Left lung (tissue), 4 donors: ENCODE measurements at regions not wholly inside any gene's neighbourhood (a gene's known extent, or its start where the extent isn't known, plus 50 kb on each side); places are given as distances from the start of the nearest gene placed in this dataset.
A peak's percentile ranks its signal among the peaks of the same experiment; 100 is the strongest.

Experiments
- ATAC-seq: fragments of 200-7000 bp; cut with Tn5 transposase; one replicate; pipeline ENCODE4 v1.9.1; 2020; ENCODE audit warnings: moderate library complexity
- DNase-seq, 4 donors: peaks; one replicate each; pipeline ENCODE4 v3.0.0-alpha.2; 2013 to 2020
- H3K27ac ChIP-seq, 2 donors: fragments of 200-600 bp; sonication (generic) in 1 of 2; one replicate each; pipeline versions ENCODE4 v1.5.0 to v1.8.0; 2020 to 2021
- H3K27me3 ChIP-seq, 2 donors: fragments of 200-600 bp; sonication (generic) in 1 of 2; one replicate each; pipeline versions ENCODE4 v1.5.0 to v1.8.0; 2020 to 2021
- H3K36me3 ChIP-seq, 2 donors: fragments of 200-600 bp; sonication (generic) in 1 of 2; one replicate each; pipeline versions ENCODE4 v1.5.0 to v1.8.0; 2020 to 2021
- H3K4me1 ChIP-seq, 2 donors: fragments of 200-600 bp; one replicate each; pipeline ENCODE4 v1.8.0; 2021
- H3K4me3 ChIP-seq, 2 donors: fragments of 200-600 bp; sonication (generic) in 1 of 2; one replicate each; pipeline versions ENCODE4 v1.5.0 to v1.8.0; 2020 to 2021; ENCODE audit warnings: mild to moderate bottlenecking in 1 of 2
- H3K9me3 ChIP-seq, 2 donors: fragments of 200-600 bp; sonication (generic) in 1 of 2; one replicate each; pipeline versions ENCODE4 v1.5.0 to v1.8.0; 2020 to 2021
- intact Hi-C, 2 donors: fragments of 100-400 bp; cut with DNase I; formaldehyde crosslinking; loops; one replicate each; pipeline versions ENCODE4 v1.11.2 to v1.14.2; 2022
- TF ChIP-seq, protein P1 (sequence below), 2 donors: fragments of 200-600 bp; sonication (generic) in 1 of 2; IDR thresholded peaks; one replicate each; pipeline versions ENCODE4 v1.5.0 to v1.8.0; 2021; ENCODE audit warnings: antibody characterized with exemption in 2 of 2
- donor health status: DM: no; HTN: yes; CAD: no.
- donor health status: DM: no; HTN: no; CAD: no.

- no peaks in the 10 kb centered on the region for H3K36me3 ChIP-seq
- intact Hi-C loops, result no loop called here
- TF ChIP-seq, protein P1, sequence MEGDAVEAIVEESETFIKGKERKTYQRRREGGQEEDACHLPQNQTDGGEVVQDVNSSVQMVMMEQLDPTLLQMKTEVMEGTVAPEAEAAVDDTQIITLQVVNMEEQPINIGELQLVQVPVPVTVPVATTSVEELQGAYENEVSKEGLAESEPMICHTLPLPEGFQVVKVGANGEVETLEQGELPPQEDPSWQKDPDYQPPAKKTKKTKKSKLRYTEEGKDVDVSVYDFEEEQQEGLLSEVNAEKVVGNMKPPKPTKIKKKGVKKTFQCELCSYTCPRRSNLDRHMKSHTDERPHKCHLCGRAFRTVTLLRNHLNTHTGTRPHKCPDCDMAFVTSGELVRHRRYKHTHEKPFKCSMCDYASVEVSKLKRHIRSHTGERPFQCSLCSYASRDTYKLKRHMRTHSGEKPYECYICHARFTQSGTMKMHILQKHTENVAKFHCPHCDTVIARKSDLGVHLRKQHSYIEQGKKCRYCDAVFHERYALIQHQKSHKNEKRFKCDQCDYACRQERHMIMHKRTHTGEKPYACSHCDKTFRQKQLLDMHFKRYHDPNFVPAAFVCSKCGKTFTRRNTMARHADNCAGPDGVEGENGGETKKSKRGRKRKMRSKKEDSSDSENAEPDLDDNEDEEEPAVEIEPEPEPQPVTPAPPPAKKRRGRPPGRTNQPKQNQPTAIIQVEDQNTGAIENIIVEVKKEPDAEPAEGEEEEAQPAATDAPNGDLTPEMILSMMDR (IDR thresholded peaks at IDR 0.05), result no peak
- H3K27ac ChIP-seq, result no peak overlapping the region
- H3K4me3 ChIP-seq, result no peak overlapping the region
- no peak for ATAC-seq
- H3K27me3 ChIP-seq, result no peaks in the 10 kb centered on the region
- DNase-seq, result no peak
- H3K9me3 ChIP-seq, result no peaks in the 10 kb centered on the region
- no peaks in the 10 kb centered on the region for H3K4me1 ChIP-seq
These were observed 60.5 kb upstream of the GAS1 start for GRCh38 chr9:87007711-87008366.

- H3K27ac ChIP-seq, result no peak overlapping the region
- H3K9me3 ChIP-seq, result no peaks in the 10 kb centered on the region
- H3K36me3 ChIP-seq, result no peaks in the 10 kb centered on the region
- no peaks in the 10 kb centered on the region for H3K4me1 ChIP-seq
- intact Hi-C loops, result no loop called here
- no peak for DNase-seq
- H3K4me3 ChIP-seq, result no peak overlapping the region
- no peaks in the 10 kb centered on the region for H3K27me3 ChIP-seq
- TF ChIP-seq, protein P1 (IDR thresholded peaks at IDR 0.05), result no peak
- no peak for ATAC-seq
These were observed 61.4 kb upstream of the GAS1 start for GRCh38 chr9:87008667-87009066.

DNA sequence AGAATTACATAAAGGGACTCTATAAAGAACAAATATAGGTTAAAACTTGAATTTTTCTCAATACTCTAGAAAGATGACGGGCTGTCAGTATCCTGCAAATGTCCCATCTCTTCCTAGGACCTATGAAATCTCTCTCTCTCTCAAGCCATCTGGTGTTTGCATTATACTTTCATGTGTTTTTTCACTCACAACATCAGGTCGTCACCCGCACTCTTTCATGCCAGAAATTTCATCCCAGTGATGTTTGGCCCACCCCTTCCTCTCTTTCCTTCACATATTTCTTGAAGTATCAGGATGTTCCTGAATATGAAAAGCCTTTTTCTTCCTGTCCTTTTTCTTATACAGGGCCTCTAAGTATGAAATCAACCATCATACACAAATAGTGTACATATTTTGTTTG, 63.3 kb upstream of the GAS1 start:
- DNase-seq (no peak), ATAC-seq (no peak)
- no peaks in the 10 kb centered on the region for H3K27me3 ChIP-seq
- TF ChIP-seq, protein P1 (IDR thresholded peaks at IDR 0.05), result no peak
- H3K4me1 ChIP-seq, result no peaks in the 10 kb centered on the region
- no peaks in the 10 kb centered on the region for H3K9me3 ChIP-seq
- H3K27ac ChIP-seq, result no peak overlapping the region
- H3K4me3 ChIP-seq, result no peak overlapping the region
- H3K36me3 ChIP-seq, result no peaks in the 10 kb centered on the region
- intact Hi-C loops, result no loop called here

GRCh38 chr9:87011551-87011950, 64.2 kb upstream of the GAS1 start:
- intact Hi-C loops, result no loop called here
- TF ChIP-seq, protein P1 (IDR thresholded peaks at IDR 0.05), result no peak

GRCh38 chr9:87013490-87013889, 66.2 kb upstream of the GAS1 start:
- Histone ChIP-seq H3K9me3 (no peaks in the 10 kb centered on the region), H3K4me1 (no peaks in the 10 kb centered on the region), H3K36me3 (no peaks in the 10 kb centered on the region), H3K27ac (no peak overlapping the region), H3K4me3 (no peak overlapping the region), H3K27me3 (no peaks in the 10 kb centered on the region)
- ATAC-seq (no peak), DNase-seq (no peak)
- intact Hi-C loops, result no loop called here
- TF ChIP-seq, protein P1 (IDR thresholded peaks at IDR 0.05), result no peak

More at GRCh38 chr9:87011551-87011950, 64.2 kb upstream of the GAS1 start:
- ATAC-seq, result no peak
- H3K27ac ChIP-seq, result no peak overlapping the region
- H3K9me3 ChIP-seq, result no peaks in the 10 kb centered on the region
- DNase-seq, result peak in 1 of 4 donors; percentile 65
- H3K4me1 ChIP-seq, result no peaks in the 10 kb centered on the region
- no peak overlapping the region for H3K4me3 ChIP-seq
- H3K27me3 ChIP-seq, result no peaks in the 10 kb centered on the region
- no peaks in the 10 kb centered on the region for H3K36me3 ChIP-seq
